ENCODE measurements at regions not wholly inside any gene's neighbourhood (a gene's known extent, or its start where the extent isn't known, plus 50 kb on each side); places are given as distances from the start of the nearest gene placed in this dataset.

DNA sequence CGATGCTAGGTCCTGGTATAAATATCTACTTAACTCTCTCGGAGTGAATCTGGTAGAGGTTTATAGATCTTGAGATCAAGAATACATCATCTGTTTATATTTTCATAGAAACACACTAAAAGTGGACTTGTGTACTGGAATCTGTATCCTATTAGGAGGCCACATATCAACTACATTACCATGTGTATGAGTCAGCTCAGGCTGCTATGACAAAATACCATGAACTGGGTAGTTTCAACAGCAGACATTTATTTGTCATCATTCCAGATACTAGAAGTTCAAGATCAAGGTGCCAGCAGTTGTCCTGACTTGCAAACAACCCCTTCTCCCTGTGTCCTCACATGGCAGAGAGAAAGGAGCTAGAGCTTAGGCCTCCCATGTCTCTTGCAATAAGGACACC lies 113.9 kb upstream of the PFKP start:
- Histone ChIP-seq H3K36me3 (ENCODE audit: control insufficient read depth, insufficient read depth, low read length) (no peaks in the 10 kb centered on the region), H3K4me3 (ENCODE audit: insufficient read depth, low read depth, low read length) (no peak overlapping the region), H3K9me3 (ENCODE audit: control insufficient read depth, low read length) (no peaks in the 10 kb centered on the region), H3K27me3 (ENCODE audit: control insufficient read depth, insufficient read depth, low read length, poor library complexity, severe bottlenecking) (no peaks in the 10 kb centered on the region), H3K27ac (ENCODE audit: insufficient read depth, low read depth, low read length, poor library complexity, severe bottlenecking) (no peak overlapping the region), H3K4me1 (ENCODE audit: control insufficient read depth, insufficient read depth, low read length) (no peaks in the 10 kb centered on the region)
- 85% methylated on average over 2 of the region's 2 CpGs; no CpG with 5 or more reads in 1 of the 2 experiments for WGBS, 2 experiments

DNA sequence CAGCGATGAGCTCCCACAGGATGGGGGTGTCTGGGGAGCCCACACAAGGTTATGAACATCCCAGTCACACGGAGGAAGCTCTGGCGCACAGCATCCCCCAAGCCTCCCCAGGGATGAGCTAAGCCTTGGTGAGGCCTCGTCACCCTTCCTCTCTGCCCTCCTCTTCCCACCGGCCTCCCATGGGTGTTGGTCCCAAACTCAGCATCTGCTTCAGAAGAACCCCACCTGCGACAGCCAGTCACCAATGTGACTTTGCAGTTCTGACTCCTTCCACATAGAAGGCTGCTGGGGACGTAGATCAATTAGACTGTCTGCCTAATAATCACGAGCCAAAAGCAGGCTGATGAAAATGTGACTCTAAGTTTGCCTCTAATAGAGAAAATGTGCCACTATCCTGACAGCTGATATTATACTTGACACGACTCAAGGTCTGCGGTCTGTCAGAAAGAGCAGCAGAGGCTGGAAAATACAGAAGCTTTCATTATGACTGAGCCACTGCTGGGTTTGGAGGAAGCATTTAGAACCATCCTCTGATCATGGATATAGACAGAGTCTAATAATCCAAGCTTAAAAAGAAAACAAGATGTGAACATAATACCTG lies 116.0 kb upstream of the PFKP start:
- no peaks in the 10 kb centered on the region for H3K27me3 ChIP-seq (ENCODE audit: control insufficient read depth, insufficient read depth, low read length, poor library complexity, severe bottlenecking)
- H3K9me3 ChIP-seq (ENCODE audit: control insufficient read depth, low read length), result no peaks in the 10 kb centered on the region
- H3K36me3 ChIP-seq (ENCODE audit: control insufficient read depth, insufficient read depth, low read length), result no peaks in the 10 kb centered on the region
- no peak overlapping the region for H3K4me3 ChIP-seq (ENCODE audit: insufficient read depth, low read depth, low read length)
- H3K27ac ChIP-seq (ENCODE audit: insufficient read depth, low read depth, low read length, poor library complexity, severe bottlenecking), result no peak overlapping the region
- 93 to 96% methylated on average over 10 of the region's 10 CpGs for WGBS, 2 experiments
- H3K4me1 ChIP-seq (ENCODE audit: control insufficient read depth, insufficient read depth, low read length), result no peaks in the 10 kb centered on the region

GRCh38 chr10:2950546-2950945 lies 116.8 kb upstream of the PFKP start:
- H3K9me3 ChIP-seq (ENCODE audit: control insufficient read depth, low read length), result no peaks in the 10 kb centered on the region

GRCh38 chr10:2949948-2950354 lies 117.4 kb upstream of the PFKP start:
- H3K4me3 ChIP-seq (ENCODE audit: insufficient read depth, low read depth, low read length), result no peak overlapping the region
- H3K27ac ChIP-seq (ENCODE audit: insufficient read depth, low read depth, low read length, poor library complexity, severe bottlenecking), result no peak overlapping the region
- 95 to 96% methylated on average over 20 of the region's 20 CpGs for WGBS, 2 experiments
- H3K36me3 ChIP-seq (ENCODE audit: control insufficient read depth, insufficient read depth, low read length), result no peaks in the 10 kb centered on the region
- no peaks in the 10 kb centered on the region for H3K9me3 ChIP-seq (ENCODE audit: control insufficient read depth, low read length)
- H3K27me3 ChIP-seq (ENCODE audit: control insufficient read depth, insufficient read depth, low read length, poor library complexity, severe bottlenecking), result no peaks in the 10 kb centered on the region
- H3K4me1 ChIP-seq (ENCODE audit: control insufficient read depth, insufficient read depth, low read length), result no peaks in the 10 kb centered on the region

More at GRCh38 chr10:2950546-2950945, 116.8 kb upstream of the PFKP start:
- no peaks in the 10 kb centered on the region for H3K27me3 ChIP-seq (ENCODE audit: control insufficient read depth, insufficient read depth, low read length, poor library complexity, severe bottlenecking)
- no peaks in the 10 kb centered on the region for H3K36me3 ChIP-seq (ENCODE audit: control insufficient read depth, insufficient read depth, low read length)
- no peak overlapping the region for H3K4me3 ChIP-seq (ENCODE audit: insufficient read depth, low read depth, low read length)
- 90 to 91% methylated on average over 5 of the region's 5 CpGs for WGBS, 2 experiments
- no peak overlapping the region for H3K27ac ChIP-seq (ENCODE audit: insufficient read depth, low read depth, low read length, poor library complexity, severe bottlenecking)
- H3K4me1 ChIP-seq (ENCODE audit: control insufficient read depth, insufficient read depth, low read length), result no peaks in the 10 kb centered on the region

GRCh38 chr10:2949221-2949947 lies 118.0 kb upstream of the PFKP start:
- no peaks in the 10 kb centered on the region for H3K36me3 ChIP-seq (ENCODE audit: control insufficient read depth, insufficient read depth, low read length)
- H3K27me3 ChIP-seq (ENCODE audit: control insufficient read depth, insufficient read depth, low read length, poor library complexity, severe bottlenecking), result no peaks in the 10 kb centered on the region
- H3K9me3 ChIP-seq (ENCODE audit: control insufficient read depth, low read length), result no peaks in the 10 kb centered on the region
- 92% methylated on average over 12 of the region's 12 CpGs for whole genome bisulfite sequencing, 2 experiments
- H3K27ac ChIP-seq (ENCODE audit: insufficient read depth, low read depth, low read length, poor library complexity, severe bottlenecking), result no peak overlapping the region
- H3K4me3 ChIP-seq (ENCODE audit: insufficient read depth, low read depth, low read length), result no peak overlapping the region
- H3K4me1 ChIP-seq (ENCODE audit: control insufficient read depth, insufficient read depth, low read length), result no peaks in the 10 kb centered on the region

DNA sequence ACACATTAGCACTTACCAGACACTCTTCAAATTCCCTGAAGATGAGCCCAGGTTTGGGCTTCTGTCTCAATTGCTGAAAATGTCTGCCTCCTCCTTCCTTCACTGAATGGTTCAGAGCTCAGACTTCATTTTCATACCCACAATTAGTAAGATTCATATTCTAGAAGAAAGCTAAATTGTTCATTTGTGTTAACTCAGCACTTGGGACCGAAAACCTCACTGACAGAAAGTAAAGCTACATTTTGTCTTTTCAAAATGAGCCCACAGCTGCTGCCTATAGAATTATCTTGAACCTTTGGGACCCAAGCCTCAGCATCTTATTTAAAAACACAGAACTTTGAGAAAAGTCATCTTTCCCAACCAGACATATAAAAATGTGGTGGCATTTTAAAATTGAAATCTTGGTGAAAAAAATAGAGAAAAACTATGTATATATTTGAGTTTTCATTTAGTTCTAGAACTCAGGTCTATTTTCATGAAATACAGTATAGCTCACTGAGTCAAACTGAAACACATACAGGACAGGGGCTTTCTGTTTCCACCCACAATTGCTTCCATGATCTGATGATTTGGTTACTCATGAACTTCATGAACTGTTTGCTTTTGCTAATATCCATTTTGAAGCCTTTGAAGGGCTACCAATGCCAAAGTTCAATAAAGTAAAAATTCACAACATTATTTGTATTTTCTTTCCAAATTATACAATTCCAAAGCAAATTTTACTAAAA lies 119.1 kb upstream of the PFKP start:
- no peaks in the 10 kb centered on the region for H3K27me3 ChIP-seq (ENCODE audit: control insufficient read depth, insufficient read depth, low read length, poor library complexity, severe bottlenecking)
- WGBS, 2 experiments, result 93 to 100% methylated on average over 1 of the region's 1 CpG
- no peaks in the 10 kb centered on the region for H3K9me3 ChIP-seq (ENCODE audit: control insufficient read depth, low read length)
- H3K36me3 ChIP-seq (ENCODE audit: control insufficient read depth, insufficient read depth, low read length), result no peaks in the 10 kb centered on the region
- no peak overlapping the region for H3K27ac ChIP-seq (ENCODE audit: insufficient read depth, low read depth, low read length, poor library complexity, severe bottlenecking)
- H3K4me1 ChIP-seq (ENCODE audit: control insufficient read depth, insufficient read depth, low read length), result no peaks in the 10 kb centered on the region
- H3K4me3 ChIP-seq (ENCODE audit: insufficient read depth, low read depth, low read length), result no peak overlapping the region

- WGBS, 2 experiments, result 82 to 94% methylated on average over 5 of the region's 5 CpGs
Observed at GRCh38 chr10:2944788-2945187, 122.6 kb upstream of the PFKP start.

GRCh38 chr10:2943932-2944614 lies 123.3 kb upstream of the PFKP start:
- Histone ChIP-seq H3K4me1 (ENCODE audit: control insufficient read depth, insufficient read depth, low read length) (no peaks in the 10 kb centered on the region), H3K9me3 (ENCODE audit: control insufficient read depth, low read length) (no peaks in the 10 kb centered on the region), H3K36me3 (ENCODE audit: control insufficient read depth, insufficient read depth, low read length) (no peaks in the 10 kb centered on the region), H3K27me3 (ENCODE audit: control insufficient read depth, insufficient read depth, low read length, poor library complexity, severe bottlenecking) (no peaks in the 10 kb centered on the region), H3K4me3 (ENCODE audit: insufficient read depth, low read depth, low read length) (no peak overlapping the region), H3K27ac (ENCODE audit: insufficient read depth, low read depth, low read length, poor library complexity, severe bottlenecking) (no peak overlapping the region)
- 91 to 94% methylated on average over 7 of the region's 7 CpGs for WGBS, 2 experiments

More at GRCh38 chr10:2944788-2945187, 122.6 kb upstream of the PFKP start:
- H3K4me3 ChIP-seq (ENCODE audit: insufficient read depth, low read depth, low read length), result no peak overlapping the region
- no peak overlapping the region for H3K27ac ChIP-seq (ENCODE audit: insufficient read depth, low read depth, low read length, poor library complexity, severe bottlenecking)
- H3K9me3 ChIP-seq (ENCODE audit: control insufficient read depth, low read length), result no peaks in the 10 kb centered on the region
- no peaks in the 10 kb centered on the region for H3K4me1 ChIP-seq (ENCODE audit: control insufficient read depth, insufficient read depth, low read length)
- H3K36me3 ChIP-seq (ENCODE audit: control insufficient read depth, insufficient read depth, low read length), result no peaks in the 10 kb centered on the region
- H3K27me3 ChIP-seq (ENCODE audit: control insufficient read depth, insufficient read depth, low read length, poor library complexity, severe bottlenecking), result no peaks in the 10 kb centered on the region

GRCh38 chr10:2942938-2943337 lies 124.4 kb upstream of the PFKP start:
- no peaks in the 10 kb centered on the region for H3K36me3 ChIP-seq (ENCODE audit: control insufficient read depth, insufficient read depth, low read length)
- H3K4me1 ChIP-seq (ENCODE audit: control insufficient read depth, insufficient read depth, low read length), result no peaks in the 10 kb centered on the region
- H3K9me3 ChIP-seq (ENCODE audit: control insufficient read depth, low read length), result no peaks in the 10 kb centered on the region
- WGBS, 2 experiments, result 91 to 95% methylated on average over 3 of the region's 3 CpGs
- H3K27me3 ChIP-seq (ENCODE audit: control insufficient read depth, insufficient read depth, low read length, poor library complexity, severe bottlenecking), result no peaks in the 10 kb centered on the region
- no peak overlapping the region for H3K4me3 ChIP-seq (ENCODE audit: insufficient read depth, low read depth, low read length)
- H3K27ac ChIP-seq (ENCODE audit: insufficient read depth, low read depth, low read length, poor library complexity, severe bottlenecking), result no peak overlapping the region

GRCh38 chr10:2938869-2939268 lies 128.5 kb upstream of the PFKP start:
- 96 to 97% methylated on average over 3 of the region's 3 CpGs for WGBS, 2 experiments
- no peaks in the 10 kb centered on the region for H3K9me3 ChIP-seq (ENCODE audit: control insufficient read depth, low read length)
- H3K4me1 ChIP-seq (ENCODE audit: control insufficient read depth, insufficient read depth, low read length), result no peaks in the 10 kb centered on the region
- no peaks in the 10 kb centered on the region for H3K27me3 ChIP-seq (ENCODE audit: control insufficient read depth, insufficient read depth, low read length, poor library complexity, severe bottlenecking)
- H3K36me3 ChIP-seq (ENCODE audit: control insufficient read depth, insufficient read depth, low read length), result no peaks in the 10 kb centered on the region
- H3K4me3 ChIP-seq (ENCODE audit: insufficient read depth, low read depth, low read length), result no peak overlapping the region
- H3K27ac ChIP-seq (ENCODE audit: insufficient read depth, low read depth, low read length, poor library complexity, severe bottlenecking), result no peak overlapping the region

All from ectodermal cell (in vitro differentiated cells).